GM19240 (cell line): ENCODE measurements at regions not wholly inside any gene's neighbourhood (a gene's known extent, or its start where the extent isn't known, plus 50 kb on each side); places are given as distances from the start of the nearest gene placed in this dataset.

Experiments used
- DNase-seq: peaks from one replicate; pipeline ENCODE4 v3.0.0; 2011; ENCODE audit warnings: low spot score; ENCODE audit not compliant: insufficient read length

- peak; percentile 40 for DNase-seq
These were observed 103.0 kb downstream of the EDN3 start for GRCh38 chr20:59403261-59403961.

GRCh38 chr20:59403962-59404314 is 103.5 kb downstream of the EDN3 start:
- DNase-seq: no peak

- DNase-seq: no peak
These were observed 104.3 kb downstream of the EDN3 start for GRCh38 chr20:59404749-59405148.

GRCh38 chr20:59405226-59406200 is 105.1 kb downstream of the EDN3 start:
- DNase-seq: no peak

DNA sequence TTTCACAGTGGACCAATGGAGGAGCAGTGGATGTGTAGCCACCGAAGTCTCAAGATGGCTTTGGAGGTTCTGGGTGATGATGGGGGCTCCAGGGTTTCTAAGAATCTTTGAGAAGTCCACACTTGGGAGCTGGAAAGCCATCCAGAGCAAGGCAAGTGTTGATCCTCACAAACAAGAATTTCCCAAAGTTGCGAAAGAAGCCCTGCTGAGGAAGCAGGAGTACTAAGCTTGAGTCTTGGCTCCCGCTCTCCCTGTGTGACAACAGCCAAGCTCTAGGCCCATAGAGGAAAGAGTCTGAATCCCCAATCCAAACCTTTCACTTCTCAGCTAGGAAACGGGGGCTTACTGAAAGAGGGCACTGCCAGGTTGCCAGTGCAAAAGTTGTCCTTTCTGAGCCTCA is 106.0 kb downstream of the EDN3 start:
- no peak for DNase-seq

DNA sequence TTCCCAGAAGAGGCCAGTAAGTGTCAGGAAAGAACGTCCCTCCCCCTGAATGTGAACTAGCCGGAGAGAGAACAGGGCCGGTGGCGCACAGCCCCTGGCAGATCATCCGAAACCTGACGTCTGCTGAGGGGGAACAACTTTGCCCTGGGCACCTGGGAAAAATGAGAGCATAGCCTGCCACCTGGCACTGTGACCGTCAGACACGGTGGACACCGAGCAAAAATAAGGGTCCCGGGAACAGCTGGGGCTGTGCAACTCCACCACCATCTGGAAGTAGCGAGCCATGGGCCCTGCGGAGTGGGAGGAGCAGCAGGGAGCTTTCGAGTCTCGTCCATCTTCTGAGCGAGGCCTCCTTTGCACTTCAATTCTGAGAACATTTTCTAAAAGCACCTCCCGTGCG is 110.8 kb downstream of the EDN3 start:
- no peak for DNase-seq

- no peak for DNase-seq
These were observed 111.2 kb downstream of the EDN3 start for GRCh38 chr20:59411589-59411988.

- DNase-seq: no peak
These were observed 111.8 kb downstream of the EDN3 start for GRCh38 chr20:59412181-59412580.

DNA sequence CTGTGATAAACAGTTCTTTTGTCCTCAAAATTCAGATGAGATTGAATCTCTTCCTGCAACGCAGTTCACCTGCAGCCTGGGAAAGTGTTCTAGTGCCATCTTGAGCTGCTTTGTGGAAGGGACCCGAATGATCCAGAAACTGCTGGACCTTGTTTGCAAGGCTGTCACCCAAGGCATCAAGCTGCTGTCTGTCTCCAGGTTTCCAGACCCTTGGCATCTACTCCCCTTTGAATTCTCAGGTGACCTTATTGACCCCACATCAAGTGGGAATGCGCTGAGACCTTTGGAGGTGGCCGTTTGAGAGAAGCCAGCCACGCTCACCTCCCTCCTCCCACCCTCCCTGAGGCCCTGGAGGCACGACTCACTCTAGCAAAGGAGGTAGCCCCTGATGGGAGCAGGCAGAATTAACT is 112.5 kb downstream of the EDN3 start:
- DNase-seq: no peak

DNA sequence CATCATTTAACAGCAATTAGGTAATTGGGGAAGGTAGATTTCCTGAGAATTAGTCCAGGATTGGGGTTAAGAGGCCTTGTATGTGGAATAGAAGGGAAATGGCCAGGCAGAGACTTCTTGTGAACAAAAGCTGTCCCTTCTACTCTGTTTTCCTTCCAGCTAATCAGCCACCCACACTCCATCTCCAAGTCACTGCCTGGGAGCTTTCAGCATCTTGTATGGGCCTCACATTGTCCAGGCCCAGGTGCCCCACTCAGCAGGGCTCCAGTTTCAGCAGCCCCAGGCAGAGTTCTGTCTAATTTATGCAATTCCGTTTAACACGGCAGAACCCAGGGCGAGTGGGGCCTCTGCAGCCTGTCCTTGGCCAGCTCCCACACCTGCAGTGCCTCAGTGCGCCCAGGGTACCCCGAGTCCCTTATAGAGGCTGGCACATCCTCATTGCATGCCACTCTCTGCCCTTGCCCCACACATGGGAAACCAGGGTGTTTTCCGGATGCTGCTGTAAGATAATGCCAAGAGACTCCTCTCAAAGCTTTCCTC is 113.0 kb downstream of the EDN3 start:
- DNase-seq: no peak

DNA sequence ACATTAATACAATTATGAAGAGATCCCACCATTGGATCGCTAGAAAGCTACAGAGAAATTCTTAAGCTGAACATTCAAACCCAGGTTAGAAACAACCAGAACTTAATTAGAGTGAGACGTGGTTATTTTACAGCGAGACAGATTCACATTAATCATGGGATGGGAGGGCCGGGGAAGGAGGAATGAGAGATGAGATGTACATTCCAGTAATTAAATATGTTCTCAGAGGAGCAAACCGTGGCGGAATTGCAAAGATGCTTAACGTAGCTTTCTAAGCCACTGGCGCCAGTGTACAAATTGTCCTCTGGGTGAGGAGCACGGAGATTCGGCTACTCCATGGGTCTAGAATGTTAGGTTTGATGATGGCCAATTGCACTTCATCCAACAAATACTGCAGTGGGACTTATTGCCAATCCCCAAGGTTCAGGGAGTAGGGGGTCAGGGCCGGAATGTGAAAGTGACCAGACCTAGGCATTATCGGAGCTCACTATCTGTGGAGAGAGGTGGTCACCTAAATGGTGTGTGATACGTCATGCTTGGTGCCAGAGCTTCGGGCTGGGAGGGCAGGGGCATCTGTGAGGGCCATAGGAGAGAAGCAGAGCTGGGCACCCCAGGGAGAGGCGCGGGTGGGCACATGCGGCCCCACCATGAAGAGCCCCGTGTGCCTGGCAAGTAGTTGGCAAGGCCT is 114.7 kb downstream of the EDN3 start:
- no peak for DNase-seq

- DNase-seq: no peak
These were observed 116.5 kb downstream of the EDN3 start for GRCh38 chr20:59416916-59417315.

- no peak for DNase-seq
These were observed 120.7 kb downstream of the EDN3 start for GRCh38 chr20:59421089-59421488.

GRCh38 chr20:59421920-59422637 is 121.7 kb downstream of the EDN3 start:
- no peak for DNase-seq

GRCh38 chr20:59422872-59423544 is 122.6 kb downstream of the EDN3 start:
- no peak for DNase-seq

DNA sequence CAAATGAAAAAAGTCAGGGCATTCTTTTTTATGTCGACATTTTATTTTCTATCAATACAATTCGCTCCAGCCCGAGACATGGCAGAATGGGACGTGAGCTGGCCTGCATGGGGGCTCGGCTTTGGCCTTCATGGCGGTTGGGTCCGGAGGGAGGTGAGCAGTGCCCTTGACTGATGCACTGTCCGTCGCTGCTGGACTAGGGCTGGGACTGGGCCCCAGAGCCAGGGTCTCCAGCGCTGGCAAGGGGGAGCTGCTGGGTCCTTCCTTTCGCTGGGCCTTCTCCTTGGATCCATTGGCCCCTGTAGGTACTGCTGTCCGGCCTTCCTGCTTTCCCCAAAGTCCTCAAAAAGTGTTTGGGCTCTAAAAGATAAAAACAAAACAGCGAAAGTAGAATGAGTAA is 124.6 kb downstream of the EDN3 start:
- no peak for DNase-seq

DNA sequence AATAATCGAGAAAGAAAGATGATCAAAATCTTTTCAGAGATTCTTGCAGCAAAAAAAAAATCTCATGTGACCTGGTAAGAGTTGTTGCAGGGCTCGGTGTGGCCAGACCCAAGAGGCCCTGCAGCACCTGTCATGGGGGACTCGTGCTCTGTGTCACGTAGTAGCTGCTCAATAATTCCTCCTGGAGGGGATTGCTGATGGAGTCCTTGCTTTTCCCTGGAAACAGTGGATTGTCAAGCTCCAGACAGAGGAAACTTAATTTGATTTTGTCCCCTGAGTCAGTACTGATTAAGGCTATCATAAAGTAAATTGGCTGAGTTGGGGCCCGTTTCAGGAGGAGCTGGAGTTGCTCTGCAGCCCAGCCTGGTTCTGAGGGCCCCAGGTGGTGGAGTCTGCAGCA is 125.2 kb downstream of the EDN3 start:
- no peak for DNase-seq

DNA sequence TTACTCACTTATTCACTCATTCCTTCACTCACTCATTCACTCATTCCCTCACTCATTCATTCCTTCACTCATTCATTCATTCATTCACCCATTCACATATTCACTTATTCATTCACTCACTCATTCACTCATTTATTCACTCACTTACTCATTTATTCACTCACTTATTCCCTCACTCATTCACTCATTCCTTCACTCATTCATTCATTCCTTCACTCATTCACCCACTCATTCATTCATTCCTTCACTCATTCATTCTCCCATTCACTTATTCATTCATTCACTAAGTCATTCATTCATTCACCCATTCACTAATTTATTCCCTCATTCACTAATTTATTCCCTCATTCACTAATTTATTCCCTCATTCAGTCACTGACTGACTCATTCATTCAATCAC is 127.6 kb downstream of the EDN3 start:
- DNase-seq: no peak

GRCh38 chr20:59428441-59429205 is 128.2 kb downstream of the EDN3 start:
- no peak for DNase-seq

GRCh38 chr20:59429396-59429795 is 129.0 kb downstream of the EDN3 start:
- peak; percentile 16 for DNase-seq
